ENCODE measurements at regions not wholly inside any gene's neighbourhood (a gene's known extent, or its start where the extent isn't known, plus 50 kb on each side); places are given as distances from the start of the nearest gene placed in this dataset.

- no peak for TF ChIP-seq CTCF (conservative IDR thresholded peaks at IDR 0.05)
- no peak overlapping the region for H3K27ac ChIP-seq
These were observed 329.9 kb upstream of the GRM3 start for GRCh38 chr7:86313842-86314241.

DNA sequence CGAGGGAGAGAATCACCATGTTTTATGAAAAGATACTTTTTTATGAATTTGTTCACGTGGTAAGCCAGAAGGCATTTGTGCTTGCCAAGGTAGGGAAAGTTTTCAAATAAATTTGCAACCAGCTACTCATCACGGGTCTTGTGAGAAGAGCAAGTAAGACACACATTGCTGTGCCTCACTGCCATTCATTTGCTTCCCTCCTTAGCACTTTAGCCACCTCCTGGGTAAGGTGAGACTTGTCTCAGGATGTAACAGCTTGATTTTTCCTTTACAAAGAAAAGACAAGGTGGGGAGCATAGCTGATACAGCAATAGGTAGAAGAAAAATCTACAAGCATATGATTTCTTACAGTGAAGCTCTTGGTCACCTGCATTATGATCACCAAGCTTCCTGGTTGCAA lies 342.4 kb upstream of the GRM3 start:
- no peak overlapping the region for H3K27ac ChIP-seq
- no peak for TF ChIP-seq CTCF (conservative IDR thresholded peaks at IDR 0.05)

- no peak for TF ChIP-seq CTCF (conservative IDR thresholded peaks at IDR 0.05)
- no peak overlapping the region for H3K27ac ChIP-seq
These were observed 348.2 kb upstream of the GRM3 start for GRCh38 chr7:86295526-86295925.

DNA sequence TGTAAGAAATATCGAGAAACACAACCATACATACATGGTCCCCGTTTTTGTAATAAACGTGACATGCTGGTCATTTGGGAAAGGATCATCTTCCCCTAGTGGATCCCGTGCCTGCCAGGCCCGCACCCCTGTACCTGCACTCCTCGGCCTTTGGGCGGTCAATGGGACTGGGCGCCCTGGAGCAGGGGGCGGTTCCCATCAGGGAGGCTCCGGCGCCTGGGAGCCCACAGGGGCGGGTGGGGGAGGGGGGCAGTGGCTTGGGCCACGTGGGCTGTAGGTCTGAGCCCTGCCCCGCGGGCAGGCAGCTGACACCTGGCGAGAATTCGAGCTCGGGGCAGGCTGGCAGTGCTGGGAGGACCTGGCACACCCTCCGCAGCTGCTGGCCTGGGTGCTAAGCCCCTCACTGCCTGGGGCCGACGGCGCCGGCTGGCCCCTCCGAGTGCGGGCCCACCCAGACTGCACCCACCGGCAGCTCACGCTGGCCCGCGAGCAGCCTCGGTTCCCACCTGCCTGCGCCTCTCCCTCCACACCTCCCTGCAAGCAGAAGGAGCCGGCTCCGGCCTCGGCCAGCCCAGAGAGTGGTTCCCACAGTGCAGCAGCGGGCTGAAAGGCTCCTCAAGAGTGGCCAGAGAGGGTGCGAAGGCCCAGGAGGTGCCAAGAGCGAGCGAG lies 361.6 kb upstream of the GRM3 start:
- no peak overlapping the region for H3K27ac ChIP-seq
- TF ChIP-seq CTCF (conservative IDR thresholded peaks at IDR 0.05): no peak

DNA sequence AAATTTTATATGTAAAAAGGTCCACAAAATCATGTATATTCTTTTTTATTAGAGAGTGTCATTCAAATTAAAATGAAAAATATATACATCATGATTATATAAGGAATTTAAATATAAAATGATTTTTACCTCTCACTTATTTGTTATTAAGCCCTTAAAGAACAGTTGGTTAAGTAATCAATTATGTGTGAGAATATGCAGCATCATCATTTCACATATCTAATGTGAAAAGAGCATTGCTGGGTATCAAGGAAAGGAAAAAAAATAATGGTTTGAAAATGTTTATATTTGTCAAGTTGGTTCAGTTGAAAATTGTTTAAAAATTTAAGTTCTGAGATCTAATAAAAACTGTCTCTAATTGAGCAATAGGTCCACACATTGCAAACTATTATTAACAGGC lies 363.6 kb upstream of the GRM3 start:
- H3K27ac ChIP-seq: no peak overlapping the region
- TF ChIP-seq CTCF (conservative IDR thresholded peaks at IDR 0.05): no peak

DNA sequence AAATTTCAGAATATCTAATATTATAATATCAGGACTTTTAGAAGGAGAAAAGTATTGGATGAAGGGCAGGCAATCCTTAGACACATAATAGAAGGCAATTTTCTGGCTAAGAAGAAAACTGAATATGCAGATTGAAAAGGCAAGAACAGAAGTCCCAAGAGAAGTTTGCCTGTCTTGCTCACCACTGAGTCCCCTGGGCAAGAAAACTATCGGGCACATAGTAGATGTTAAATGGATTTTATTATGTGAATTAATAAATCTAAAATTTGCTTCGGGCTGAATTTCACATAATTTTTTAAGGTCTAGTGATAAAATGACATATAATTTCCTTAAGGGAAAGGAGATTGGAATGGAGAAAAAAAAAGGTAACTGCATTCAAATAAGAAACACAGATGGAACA lies 380.9 kb upstream of the GRM3 start:
- H3K27ac ChIP-seq: no peak overlapping the region
- TF ChIP-seq CTCF (conservative IDR thresholded peaks at IDR 0.05): no peak

GRCh38 chr7:86257894-86258293 lies 385.8 kb upstream of the GRM3 start:
- H3K27ac ChIP-seq: no peak overlapping the region
- no peak for TF ChIP-seq CTCF (conservative IDR thresholded peaks at IDR 0.05)
